ENCODE measurements at regions not wholly inside any gene's neighbourhood (a gene's known extent, or its start where the extent isn't known, plus 50 kb on each side); places are given as distances from the start of the nearest gene placed in this dataset.

DNA sequence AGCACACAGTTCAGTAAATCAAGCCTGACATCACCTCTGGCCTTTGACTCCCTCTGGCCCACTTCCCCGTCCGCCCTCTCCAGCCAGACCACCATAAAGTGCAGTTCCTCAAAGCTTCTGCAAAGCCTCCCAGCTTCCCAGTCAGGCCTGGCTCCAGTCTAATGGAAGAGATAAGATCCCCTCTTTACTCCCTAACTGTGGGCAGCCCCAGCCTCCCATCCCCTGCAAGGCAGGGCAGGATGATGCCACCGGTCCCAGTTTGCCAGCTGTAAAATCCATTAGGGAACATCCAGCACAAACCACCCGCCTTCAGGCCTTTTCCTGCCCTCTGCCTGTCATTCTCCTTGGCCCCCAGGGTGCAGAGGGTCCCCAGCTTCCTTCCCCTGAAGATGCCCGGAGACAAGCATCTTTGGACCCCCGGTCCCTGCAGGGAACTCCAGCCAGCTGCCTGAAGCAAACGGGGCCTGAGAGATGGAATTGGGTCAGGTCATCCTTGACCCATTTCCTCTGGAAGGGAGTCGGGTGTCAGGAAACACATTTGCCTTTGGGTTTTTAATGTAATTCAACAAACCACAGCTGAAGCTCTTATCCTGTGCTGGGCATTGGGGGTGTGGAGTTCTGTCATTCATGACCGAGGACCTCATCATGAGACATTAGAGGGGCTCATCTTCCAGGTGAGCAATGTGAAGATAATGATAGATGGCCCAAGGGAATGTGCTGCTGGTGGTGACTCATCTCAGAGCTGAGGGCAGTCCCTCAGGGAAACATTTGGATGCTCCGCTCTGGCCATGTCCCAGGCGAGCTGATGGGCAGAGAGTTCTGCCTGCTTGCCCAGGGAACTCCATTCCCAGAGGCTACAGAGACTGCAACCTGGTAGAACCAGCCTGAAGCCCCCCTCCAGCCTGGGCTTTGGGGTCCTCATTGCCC, 93.8 kb upstream of the CLMN start:
- DNase-seq (ENCODE audit: extremely low read depth, low read depth) = no peak

DNA sequence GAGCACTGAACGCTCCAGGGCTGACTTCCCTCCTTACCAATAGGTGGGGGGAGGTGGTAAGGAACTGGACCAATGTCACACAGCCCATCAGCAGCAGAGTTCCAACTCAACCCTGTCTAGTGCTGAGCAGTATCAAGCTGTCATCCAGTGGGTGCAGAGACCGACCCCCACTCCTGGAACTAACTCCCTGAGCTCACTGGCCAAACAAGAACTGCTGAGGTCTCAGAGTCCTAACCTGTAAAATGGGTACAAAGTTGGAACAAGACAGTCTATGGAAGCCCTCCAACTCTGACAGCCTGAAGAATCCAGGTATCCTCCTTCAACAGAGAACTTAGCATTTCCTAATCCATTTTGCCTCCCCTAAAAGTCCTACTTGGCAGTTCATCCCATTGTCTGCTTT, 91.1 kb upstream of the CLMN start:
- no peak for DNase-seq (ENCODE audit: extremely low read depth, low read depth)

DNA sequence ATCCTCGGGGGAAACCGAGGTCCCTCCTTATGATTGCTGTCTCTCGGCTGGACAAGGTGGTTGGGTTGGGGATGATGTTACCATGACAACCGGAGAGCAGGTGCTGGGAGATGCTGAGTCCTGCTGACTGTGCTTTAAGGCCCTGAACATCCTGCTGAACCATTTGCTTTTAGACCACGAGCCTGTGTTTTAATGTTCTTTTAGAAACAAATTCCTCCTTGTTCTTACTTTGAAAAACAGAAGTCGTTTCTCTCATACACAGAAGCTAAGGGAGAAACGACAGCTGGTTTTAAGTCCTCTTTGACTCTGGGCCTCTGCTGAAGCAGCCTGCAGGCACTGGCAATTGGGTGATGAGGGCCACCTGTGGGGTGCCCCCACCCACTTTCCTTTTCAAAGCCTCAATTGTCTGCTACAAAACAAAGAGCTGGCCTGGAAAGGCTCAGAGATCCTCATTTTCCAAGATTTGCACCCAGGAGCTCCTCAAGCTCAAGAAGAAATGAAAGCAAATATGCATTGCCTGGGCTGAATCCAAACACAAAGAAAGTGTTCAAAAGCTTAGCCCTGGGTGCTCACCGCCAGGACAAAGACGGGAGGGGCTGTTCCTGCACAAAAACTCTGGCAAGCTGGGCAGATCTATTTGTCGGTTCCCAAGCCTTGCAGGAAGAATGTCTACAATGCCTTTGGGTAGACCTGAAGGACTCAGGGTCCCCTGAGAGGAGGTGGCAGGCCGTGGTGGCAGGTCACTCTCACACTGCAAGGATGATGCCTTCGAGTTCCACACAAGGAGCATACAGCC, 90.0 kb upstream of the CLMN start:
- no peak for DNase-seq (ENCODE audit: extremely low read depth, low read depth)

DNA sequence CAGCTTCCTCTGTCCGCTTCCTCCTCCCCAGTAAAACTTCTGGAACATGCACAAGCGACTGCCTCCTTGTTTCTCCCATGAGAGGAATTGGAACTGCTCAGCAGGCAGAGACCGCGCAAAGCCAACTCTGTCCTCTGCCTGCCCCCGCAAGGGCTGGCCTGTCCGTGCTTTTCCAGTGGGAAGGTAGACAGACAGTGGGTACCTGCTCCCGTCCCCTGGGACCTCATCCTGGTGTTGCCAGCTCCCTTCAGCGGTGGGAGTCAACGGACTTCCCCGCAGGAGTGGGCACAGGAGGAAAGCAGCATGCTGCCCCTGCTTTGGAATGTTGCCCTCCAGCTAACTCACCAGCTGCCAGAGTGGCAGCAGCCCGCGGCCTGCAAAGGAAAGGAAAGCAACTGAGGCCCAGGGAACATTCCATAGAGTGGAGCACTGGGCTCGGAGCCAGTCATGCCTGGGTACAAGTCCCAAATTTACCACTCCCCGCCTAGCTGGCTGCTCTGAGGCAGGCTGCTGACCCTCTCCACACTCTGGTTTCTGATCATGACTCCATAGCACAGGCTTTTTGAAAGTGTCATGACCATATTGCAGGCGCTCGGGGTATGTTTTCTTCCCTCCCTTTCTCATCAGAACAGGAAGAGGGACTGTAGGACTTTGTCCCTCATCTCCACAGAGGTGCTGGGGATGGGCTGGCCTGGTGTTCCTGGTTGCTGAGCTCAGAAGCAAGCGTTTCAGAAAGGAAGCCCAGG, 89.2 kb upstream of the CLMN start:
- no peak for DNase-seq (ENCODE audit: extremely low read depth, low read depth)

DNA sequence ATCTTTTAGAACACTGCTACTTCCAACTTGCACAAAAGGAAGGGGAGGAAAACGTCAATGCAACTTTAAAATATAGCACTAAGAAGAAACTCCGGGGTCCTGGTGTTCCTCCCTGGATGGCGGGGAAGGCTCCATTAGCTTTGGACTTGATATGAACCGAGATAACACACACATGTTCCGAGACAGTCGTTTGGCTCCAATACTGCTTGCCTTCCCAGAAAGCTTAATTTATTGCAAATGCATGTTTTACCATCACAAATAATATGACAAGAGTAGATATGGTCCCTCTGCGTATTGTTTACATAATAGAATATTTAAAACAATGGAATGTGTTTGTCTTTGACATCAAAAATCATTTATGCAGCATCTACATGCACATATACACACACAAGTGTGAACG, 87.6 kb upstream of the CLMN start:
- no peak for DNase-seq (ENCODE audit: extremely low read depth, low read depth)

DNA sequence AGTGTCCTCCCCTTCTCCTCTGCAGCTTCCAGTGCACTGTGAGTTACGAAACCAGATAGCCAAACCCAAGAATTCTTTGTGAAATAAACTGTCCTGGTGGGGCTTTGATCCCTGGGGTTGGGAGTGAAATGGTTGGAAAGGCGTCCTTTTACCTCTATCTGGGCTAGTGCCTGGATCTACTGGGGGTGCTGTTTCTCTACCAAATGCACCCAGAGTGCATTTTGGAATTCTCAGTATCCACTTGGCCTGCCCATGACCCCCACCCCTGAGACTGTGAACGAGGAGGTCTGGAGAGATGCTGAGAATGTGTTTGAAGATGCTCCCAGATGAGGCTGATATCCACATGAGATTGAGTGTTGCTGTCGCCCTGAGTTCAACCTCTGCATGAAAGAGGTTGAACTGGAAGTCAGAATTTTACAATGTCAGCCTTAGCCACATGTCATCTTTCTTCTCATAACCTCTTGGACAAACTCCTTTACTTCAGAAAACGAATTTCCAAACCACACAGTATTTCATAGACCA, 87.1 kb upstream of the CLMN start:
- DNase-seq (ENCODE audit: extremely low read depth, low read depth) = no peak

DNA sequence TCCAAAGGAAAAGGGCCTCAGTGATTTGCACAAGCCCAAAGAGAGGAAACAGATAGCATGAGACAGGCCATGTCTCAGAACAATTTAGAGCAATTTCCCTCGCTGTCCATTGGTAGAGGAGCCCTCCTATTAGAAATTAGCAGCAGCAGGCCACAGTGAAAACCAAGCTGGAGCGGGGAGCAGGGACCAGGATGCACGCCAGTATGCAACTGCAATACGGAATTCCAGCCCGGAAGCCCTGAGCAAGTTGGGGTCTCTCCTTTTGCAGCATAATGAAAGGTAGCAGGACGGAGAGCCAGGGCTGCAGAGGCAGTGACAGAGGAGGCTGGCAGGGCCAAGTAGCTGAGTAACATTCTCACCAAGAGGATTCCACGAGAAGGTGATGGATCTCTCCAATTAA, 84.9 kb upstream of the CLMN start:
- no peak for DNase-seq (ENCODE audit: extremely low read depth, low read depth)

DNA sequence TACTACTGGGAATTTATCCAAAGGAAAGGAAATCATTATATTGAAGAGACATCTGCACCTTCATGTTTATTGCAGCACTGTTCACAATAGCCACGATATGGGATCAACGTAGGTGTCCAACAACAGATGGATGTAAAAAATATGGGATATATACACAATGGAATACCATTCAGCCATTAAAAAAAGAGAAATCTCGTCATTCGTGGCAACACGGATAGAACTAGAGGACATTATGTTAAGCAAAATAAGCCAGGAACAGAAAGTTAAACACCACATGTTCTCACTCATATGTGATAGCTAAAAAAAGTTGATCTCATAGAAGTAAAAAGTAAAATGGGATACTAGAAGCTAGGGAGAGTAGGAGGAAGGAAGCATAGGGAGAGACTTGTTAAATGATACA, 82.9 kb upstream of the CLMN start:
- DNase-seq (ENCODE audit: extremely low read depth, low read depth) = no peak

DNA sequence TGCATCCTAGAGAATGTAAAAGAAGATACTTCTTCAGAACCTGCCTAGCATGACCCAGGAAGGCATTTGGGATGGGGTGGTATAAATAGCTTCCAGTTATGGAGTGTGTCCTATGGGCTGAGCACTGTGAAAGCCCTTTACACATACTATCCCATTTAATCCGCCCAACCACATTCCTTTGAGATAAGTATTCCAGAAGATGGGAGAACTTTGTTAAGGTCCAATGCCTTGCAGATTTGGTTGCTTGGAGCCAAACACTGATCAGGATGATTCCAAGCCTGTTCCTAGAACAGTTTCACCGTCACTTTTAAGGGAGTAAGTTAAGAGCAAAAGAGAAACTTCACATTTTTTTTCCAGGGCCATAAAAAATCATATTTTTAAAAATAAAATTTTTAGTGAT, 82.5 kb upstream of the CLMN start:
- no peak for DNase-seq (ENCODE audit: extremely low read depth, low read depth)

DNA sequence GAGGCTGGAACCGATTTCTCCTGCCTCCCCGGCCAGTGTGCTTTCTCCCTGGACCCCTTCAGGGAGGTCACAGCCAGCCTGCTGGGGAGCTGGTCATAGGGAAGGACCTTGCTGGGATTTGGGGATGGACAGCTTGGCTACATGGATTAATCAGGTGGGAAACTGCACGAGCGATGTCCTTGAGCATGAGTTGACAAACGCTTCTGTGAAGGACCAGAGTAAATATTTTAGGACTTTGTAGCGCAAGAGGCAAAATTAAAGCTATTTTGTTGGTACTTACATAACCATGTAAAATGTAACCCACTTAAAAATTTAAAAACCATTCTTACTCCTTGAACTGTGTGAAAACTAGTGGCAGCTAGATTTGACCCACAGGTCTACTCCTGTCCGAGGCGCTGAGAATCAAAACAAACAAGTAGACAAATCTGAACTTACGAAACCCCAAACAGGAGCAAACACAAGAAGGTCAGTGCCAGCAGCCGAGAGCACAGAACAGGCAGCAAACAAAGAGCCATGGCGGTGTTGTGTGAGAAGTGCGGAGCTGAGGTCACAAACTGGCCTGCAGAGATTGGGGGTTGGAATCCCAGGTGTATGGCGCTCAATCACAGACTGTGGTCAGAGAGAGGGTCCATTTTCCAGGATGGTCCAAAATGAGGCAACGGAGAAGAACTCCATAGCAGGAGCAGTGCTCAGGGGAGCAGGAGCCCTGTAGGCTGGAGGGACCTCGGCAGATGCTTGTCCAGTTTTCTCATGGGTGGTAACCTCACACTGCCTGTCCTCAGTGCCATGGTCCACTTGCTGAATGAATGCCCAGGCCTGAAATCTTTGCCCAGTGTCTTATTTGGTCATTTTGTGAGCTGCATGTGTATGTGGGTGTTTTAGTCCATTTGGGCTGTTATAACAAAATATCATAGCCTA, 79.2 kb upstream of the CLMN start:
- no peak for DNase-seq (ENCODE audit: extremely low read depth, low read depth)

DNA sequence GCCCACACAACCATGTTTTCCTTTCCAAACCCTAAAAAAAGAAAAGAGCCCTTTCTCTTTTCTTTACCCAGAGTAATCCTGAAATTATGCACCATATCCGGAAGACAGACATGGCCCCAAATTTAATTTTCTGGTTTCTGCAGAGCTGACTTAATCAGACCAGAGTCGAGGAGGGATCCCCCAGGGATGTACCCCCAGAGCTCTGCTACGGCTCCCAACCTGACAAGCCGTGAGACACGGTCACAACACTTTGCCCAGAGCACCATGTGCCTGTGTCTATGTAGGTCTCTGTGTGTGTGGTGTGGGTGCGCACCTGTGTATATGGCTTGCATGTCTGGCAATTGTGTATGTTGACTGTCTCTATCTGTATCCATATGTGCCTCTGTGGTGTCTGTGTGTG, 77.6 kb upstream of the CLMN start:
- no peak for DNase-seq (ENCODE audit: extremely low read depth, low read depth)

DNA sequence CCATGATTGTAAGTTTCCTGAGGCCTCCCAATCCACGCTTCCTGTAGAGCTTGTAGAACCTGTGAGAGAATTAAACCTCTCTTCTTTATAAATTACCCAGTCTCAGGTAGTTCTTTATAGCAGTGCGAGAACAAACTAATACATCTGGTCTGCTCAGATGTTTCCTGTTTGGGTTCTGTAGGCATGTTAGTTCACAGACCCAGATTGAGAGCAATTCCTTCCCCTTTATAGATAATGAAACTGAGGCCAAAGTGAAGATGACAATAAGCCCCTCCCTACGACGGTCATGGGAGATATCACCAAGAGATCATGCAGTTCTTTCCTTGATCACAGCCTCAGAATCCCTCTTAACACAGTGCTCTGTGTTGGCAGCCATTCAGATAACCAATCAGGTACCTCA, 76.5 kb upstream of the CLMN start:
- no peak for DNase-seq (ENCODE audit: extremely low read depth, low read depth)

DNA sequence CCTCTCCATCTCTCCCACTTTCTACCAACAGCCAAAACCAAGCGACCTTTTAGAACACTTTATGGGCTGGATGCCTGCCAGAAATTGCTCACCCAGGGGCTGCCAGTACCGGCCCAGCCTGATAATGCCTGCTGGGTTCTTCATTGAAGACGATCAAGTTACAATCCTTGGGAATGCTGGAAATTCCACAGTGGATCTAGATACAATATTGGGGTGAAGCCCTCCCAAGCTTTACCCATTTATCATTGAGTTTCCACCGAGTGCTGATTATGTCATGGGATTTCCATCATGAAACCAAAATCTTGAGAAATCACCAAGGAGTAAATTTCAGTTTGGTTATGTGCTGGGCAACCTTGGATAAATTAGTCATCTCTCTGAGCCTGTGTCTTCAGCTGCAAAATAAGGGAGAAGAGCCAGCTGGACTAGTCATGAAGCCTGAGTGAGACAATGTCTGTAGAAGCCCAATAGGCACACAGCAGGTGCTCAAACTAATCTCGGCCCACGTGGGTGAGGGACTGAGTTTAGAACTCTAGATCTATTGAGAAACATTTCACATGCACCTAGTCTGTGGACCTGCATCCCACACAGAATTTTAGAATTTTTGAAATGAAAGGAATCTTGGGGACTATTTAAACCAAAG, 75.5 kb upstream of the CLMN start:
- DNase-seq (ENCODE audit: extremely low read depth, low read depth) = no peak

DNA sequence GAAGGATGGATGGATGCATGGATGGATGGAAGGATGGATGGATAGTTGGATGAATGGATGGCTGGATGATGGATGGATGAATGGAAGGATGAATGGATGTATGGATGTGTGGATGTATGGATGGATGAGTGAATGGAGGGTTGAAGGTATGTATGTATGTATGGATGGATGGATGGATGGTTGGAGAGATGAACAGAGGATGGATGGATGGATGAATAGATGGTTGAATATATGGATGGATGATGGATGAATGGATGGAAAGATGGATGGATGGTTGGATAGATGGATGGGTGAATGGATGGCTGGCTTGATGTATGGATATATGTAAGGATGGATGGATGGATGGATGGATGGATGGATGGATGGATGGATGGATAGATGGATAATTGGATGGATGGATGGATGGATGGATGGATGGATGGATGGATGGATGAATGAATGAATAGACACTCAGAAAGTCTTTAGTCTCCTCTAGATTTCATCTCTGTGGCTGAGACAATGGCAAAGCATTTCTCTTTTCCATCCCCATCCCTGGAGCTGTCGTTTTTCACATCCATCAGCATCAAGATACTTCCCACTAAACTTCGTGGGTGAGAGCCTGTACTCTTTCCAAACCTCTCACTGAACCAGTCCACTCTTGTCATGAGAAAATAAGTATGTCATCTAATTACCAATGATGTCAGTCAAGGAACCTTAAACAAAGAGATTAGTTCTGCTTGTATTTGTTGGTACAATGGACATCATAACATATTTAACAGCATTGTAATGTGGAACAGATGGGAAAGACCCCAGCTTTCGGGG, 74.8 kb upstream of the CLMN start:
- no peak for DNase-seq (ENCODE audit: extremely low read depth, low read depth)

DNA sequence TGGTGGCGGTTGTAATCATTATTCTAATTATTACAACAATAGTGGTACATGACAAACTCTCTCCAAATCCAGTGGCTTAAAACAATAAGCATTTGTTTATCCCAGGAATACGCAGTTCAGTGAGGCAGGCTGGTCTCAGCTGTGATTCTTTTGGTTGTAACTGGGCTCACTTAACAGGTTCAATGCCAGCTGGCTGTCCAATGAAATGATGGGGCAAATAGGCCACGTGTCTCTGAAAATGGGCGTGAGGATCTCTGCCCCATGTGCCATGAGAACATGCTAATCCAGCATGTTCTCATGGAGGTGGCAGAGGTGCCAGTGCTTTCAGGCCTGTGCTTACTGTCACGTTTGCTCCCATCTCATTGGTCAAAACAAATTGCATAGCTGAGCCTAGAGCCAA, 73.1 kb upstream of the CLMN start:
- DNase-seq (ENCODE audit: extremely low read depth, low read depth) = no peak

DNA sequence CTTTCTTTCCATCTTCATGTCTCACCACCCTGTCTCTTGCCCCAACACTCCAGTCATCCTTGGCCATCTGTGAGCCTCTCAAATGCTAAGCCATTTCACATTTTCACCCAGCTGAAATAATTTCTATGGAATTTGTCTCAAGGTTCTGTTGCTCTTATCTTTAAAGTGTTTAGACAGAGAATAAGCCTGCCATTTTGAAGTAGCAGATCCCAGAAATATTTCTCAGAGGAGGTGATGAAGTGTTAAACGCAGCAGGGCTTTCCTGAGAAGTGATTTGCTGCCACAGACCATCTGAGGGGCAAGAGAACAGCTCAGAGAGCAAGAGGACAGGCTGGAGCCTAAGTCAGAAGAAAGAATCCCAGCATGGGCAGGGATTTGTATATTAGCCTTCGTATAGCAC, 71.6 kb upstream of the CLMN start:
- DNase-seq (ENCODE audit: extremely low read depth, low read depth) = no peak

DNA sequence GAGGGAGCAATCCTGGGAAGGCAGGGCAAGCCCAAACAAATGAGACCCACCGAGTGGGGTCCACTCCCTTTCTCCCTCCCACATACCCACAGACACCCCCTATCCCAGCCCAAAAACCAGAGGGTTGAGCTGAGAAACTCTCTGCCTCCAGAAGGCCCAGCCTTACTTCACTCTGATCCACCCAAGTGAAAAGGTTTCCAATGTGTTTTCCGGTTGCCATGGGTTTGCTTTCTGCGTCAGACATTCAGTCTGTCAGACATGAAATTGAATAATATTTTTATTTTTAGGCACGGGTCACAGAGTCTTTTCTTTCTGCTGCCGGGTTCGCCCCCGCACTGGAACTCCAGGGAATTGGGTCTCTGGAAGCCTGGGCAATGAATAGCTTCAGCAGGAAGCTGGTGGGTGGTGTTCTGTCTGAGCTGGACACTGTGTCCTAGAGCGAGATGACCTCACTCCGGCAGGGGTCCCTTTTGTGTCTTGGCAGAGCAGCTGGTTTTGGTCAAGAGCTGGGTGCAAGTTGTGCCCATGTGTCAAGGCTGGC, 69.8 kb upstream of the CLMN start:
- no peak for DNase-seq (ENCODE audit: extremely low read depth, low read depth)

DNA sequence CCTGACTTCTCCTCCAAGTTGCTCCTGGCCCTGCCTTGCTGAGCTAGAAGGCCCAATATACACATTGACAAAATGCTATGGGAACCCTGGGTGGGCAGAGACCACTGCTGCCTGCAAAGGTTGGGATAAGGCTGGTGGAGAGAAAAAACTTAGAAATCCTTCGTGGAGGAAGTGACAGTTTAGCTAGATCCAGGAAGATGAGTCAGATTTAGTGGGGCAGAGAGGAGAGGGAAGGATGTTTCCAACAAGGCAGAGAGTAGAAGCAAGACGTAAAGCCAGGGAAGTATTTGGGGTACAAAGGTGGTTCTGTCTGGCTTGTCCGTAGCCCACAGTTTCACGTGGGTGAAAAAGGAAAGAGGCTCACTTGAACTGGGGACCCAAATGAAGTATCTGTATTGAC, 69.0 kb upstream of the CLMN start:
- DNase-seq (ENCODE audit: extremely low read depth, low read depth) = no peak
